Inflammatory macrophage treated with lipopolysaccharide for 4 hours (primary cell): ENCODE measurements at regions not wholly inside any gene's neighbourhood (a gene's known extent, or its start where the extent isn't known, plus 50 kb on each side); places are given as distances from the start of the nearest gene placed in this dataset.
"Not testable (repeated sequence)": the region's sequence is repeated elsewhere in the genome, so short reads cannot be mapped to it uniquely, and the experiment has no call there.

Source experiments
- DNase-seq: peaks from one replicate; pipeline ENCODE4 v3.0.0-alpha.2; 2020

GRCh38 chr5:122602700-122603099 is 172.2 kb upstream of the SNX2 start:
- no peak for DNase-seq

GRCh38 chr5:122605236-122605635 is 169.6 kb upstream of the SNX2 start:
- DNase-seq = no peak

- DNase-seq = no peak
Observed at GRCh38 chr5:122607818-122608217, 167.1 kb upstream of the SNX2 start.

GRCh38 chr5:122608222-122608621 is 166.7 kb upstream of the SNX2 start:
- no peak for DNase-seq

- no peak for DNase-seq
Observed at GRCh38 chr5:122611406-122611805, 163.5 kb upstream of the SNX2 start.

GRCh38 chr5:122612901-122613300 is 162.0 kb upstream of the SNX2 start:
- DNase-seq = no peak

- no peak for DNase-seq
Observed at GRCh38 chr5:122615146-122615545, 159.7 kb upstream of the SNX2 start.

GRCh38 chr5:122615832-122616231 is 159.0 kb upstream of the SNX2 start:
- DNase-seq = no peak

- not testable (repeated sequence) for DNase-seq
Observed at GRCh38 chr5:122618046-122618445, 156.8 kb upstream of the SNX2 start.

GRCh38 chr5:122620768-122621167 is 154.1 kb upstream of the SNX2 start:
- not testable (repeated sequence) for DNase-seq

GRCh38 chr5:122628714-122629113 is 146.2 kb upstream of the SNX2 start:
- not testable (repeated sequence) for DNase-seq

GRCh38 chr5:122629121-122629677 is 145.7 kb upstream of the SNX2 start:
- DNase-seq = no peak

- no peak for DNase-seq
Observed at GRCh38 chr5:122638581-122638980, 136.3 kb upstream of the SNX2 start.

GRCh38 chr5:122639033-122639432 is 135.8 kb upstream of the SNX2 start:
- no peak for DNase-seq

GRCh38 chr5:122639864-122640263 is 135.0 kb upstream of the SNX2 start:
- DNase-seq = no peak

- no peak for DNase-seq
Observed at GRCh38 chr5:122649080-122649479, 125.8 kb upstream of the SNX2 start.

- no peak for DNase-seq
Observed at GRCh38 chr5:122653087-122654017, 121.5 kb upstream of the SNX2 start.

GRCh38 chr5:122656160-122656559 is 118.7 kb upstream of the SNX2 start:
- DNase-seq = no peak

- no peak for DNase-seq
Observed at GRCh38 chr5:122656577-122656976, 118.3 kb upstream of the SNX2 start.

- no peak for DNase-seq
Observed at GRCh38 chr5:122661496-122662180, 113.2 kb upstream of the SNX2 start.

GRCh38 chr5:122665051-122665450 is 109.8 kb upstream of the SNX2 start:
- no peak for DNase-seq

GRCh38 chr5:122668552-122668951 is 106.3 kb upstream of the SNX2 start:
- DNase-seq = no peak

- not testable (repeated sequence) for DNase-seq
Observed at GRCh38 chr5:122669709-122670108, 105.2 kb upstream of the SNX2 start.

- DNase-seq = no peak
Observed at GRCh38 chr5:122673343-122673742, 101.5 kb upstream of the SNX2 start.
